ENCODE measurements at regions not wholly inside any gene's neighbourhood (a gene's known extent, or its start where the extent isn't known, plus 50 kb on each side); places are given as distances from the start of the nearest gene placed in this dataset.

GRCh38 chr5:144798595-144798994 lies 627.9 kb downstream of the KCTD16 start:
- TF ChIP-seq CTCF (IDR thresholded peaks at IDR 0.05) (no peak), POLR2A (IDR thresholded peaks at IDR 0.05) (no peak)

Measured in esophagus squamous epithelium (tissue), 4 donors.